ENCODE measurements at regions not wholly inside any gene's neighbourhood (a gene's known extent, or its start where the extent isn't known, plus 50 kb on each side); places are given as distances from the start of the nearest gene placed in this dataset.

GRCh38 chr5:114928644-114929462, 240.9 kb downstream of the TRIM36 start:
- Histone ChIP-seq H4K20me1 (ENCODE audit: insufficient read depth) (no peaks in the 10 kb centered on the region), H3K4me3 (replicated peaks in 1 of 2; ENCODE audit: low read depth in 1 of 2, low read length in 2 of 2) (no peak overlapping the region), H3K36me3 (ENCODE audit: control insufficient read depth in 1 of 2, insufficient read depth in 2 of 2, low read length in 2 of 2) (no peaks in the 10 kb centered on the region), H2AFZ (ENCODE audit: low read depth, low read length, poor library complexity, severe bottlenecking) (no peak overlapping the region), H3K9me2 (ENCODE audit: insufficient read depth) (no peaks in the 10 kb centered on the region), H3K27me3 (ENCODE audit: insufficient read depth, low read length) (peaks cover 3% of the 10 kb centered on the region; the same call in 1 of the 2 replicates), H3K27ac (ENCODE audit: low read depth, low read length) (no peak overlapping the region), H3K9me3 (ENCODE audit: control insufficient read depth in 1 of 2, insufficient read depth in 1 of 2, low read depth in 1 of 2, low read length in 2 of 2) (no peaks in the 10 kb centered on the region), H3K9ac (ENCODE audit: low read length) (no peak overlapping the region), H3K4me1 (ENCODE audit: control insufficient read depth in 1 of 2, insufficient read depth in 2 of 2, low read length in 2 of 2) (no peaks in the 10 kb centered on the region), H3K4me2 (ENCODE audit: low read length) (no peak overlapping the region), H3K79me2 (ENCODE audit: insufficient read depth, low read length) (no peaks in the 10 kb centered on the region)
- BruUV-seq (replicated peaks), result no TSS peak
- ChIA-PET RAD21 (ENCODE audit: low non-redundant PET in 1 of 2, low total read pairs in 2 of 2, uncharacterized antibody in 2 of 2, unreplicated experiment in 2 of 2) (no interaction called here), CTCF (no interaction called here), POLR2A (no interaction called here)
- ATAC-seq (no peak), DNase-seq (ENCODE audit: low read depth, low spot score) (no peak)
- intact Hi-C loops (cut with micrococcal nuclease), result no loop called here
- TF ChIP-seq SRF (IDR thresholded peaks at IDR 0.05; ENCODE audit: low read depth) (no peak), ZBTB33 (IDR thresholded peaks at IDR 0.05; ENCODE audit: extremely low read depth, insufficient replicate concordance, low read length) (no peak), FOSL1 (IDR thresholded peaks at IDR 0.05; ENCODE audit: low read depth) (no peak), POLR2A (IDR thresholded peaks at IDR 0.05; ENCODE audit: borderline replicate concordance, extremely low read depth, insufficient read depth, insufficient read length) (no peak), ZNF274 (IDR thresholded peaks at IDR 0.05; ENCODE audit: low read depth, low read length) (no peak), EZH2 (IDR thresholded peaks at IDR 0.05) (no peak), YY1 (IDR thresholded peaks at IDR 0.05; ENCODE audit: extremely low read depth, insufficient replicate concordance, low read depth, low read length) (no peak), EGR1 (IDR thresholded peaks at IDR 0.05; ENCODE audit: low read depth) (no peak), ELF1 (IDR thresholded peaks at IDR 0.05; ENCODE audit: borderline replicate concordance, low read depth) (no peak), CTCF (IDR thresholded peaks at IDR 0.05 in 2 of 3, conservative IDR thresholded peaks at IDR 0.05 in 1 of 3; ENCODE audit: borderline replicate concordance in 1 of 3, insufficient read depth in 1 of 3, low read depth in 2 of 3, low read length in 2 of 3) (no peak), EZH2phosphoT487 (IDR thresholded peaks at IDR 0.05; ENCODE audit: borderline replicate concordance) (no peak)
